DMS114 treated with DMSO at 0.1 percent for 48 hours (cell line): ENCODE measurements at regions not wholly inside any gene's neighbourhood (a gene's known extent, or its start where the extent isn't known, plus 50 kb on each side); places are given as distances from the start of the nearest gene placed in this dataset.
"Not testable (repeated sequence)": the region's sequence is repeated elsewhere in the genome, so short reads cannot be mapped to it uniquely, and the experiment has no call there.

Source experiments
- DNase-seq: peaks from one replicate; lab custom pipeline; 2025; ENCODE audit not compliant: unreplicated experiment; lab: John Stamatoyannopoulos, UW

DNA sequence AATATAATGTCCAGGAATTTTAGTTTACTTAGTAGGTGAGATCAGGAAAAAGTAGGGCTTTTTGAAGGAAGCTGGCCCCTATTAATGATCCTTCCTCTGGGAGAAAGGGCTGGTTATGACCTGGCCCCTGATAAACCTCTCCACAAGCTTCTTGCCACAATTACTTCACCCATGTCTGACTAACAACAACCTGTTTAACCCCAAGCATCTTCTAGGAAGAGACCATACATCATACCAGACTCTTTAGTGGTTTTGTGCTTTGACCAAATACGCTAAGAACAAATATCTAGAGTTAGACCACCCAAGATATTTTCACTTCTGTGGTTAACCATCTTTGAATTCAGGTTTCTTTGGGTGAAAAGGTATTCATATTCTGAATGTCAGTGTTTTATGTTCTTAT is 174.0 kb upstream of the SLC27A6 start:
- no peak for DNase-seq

DNA sequence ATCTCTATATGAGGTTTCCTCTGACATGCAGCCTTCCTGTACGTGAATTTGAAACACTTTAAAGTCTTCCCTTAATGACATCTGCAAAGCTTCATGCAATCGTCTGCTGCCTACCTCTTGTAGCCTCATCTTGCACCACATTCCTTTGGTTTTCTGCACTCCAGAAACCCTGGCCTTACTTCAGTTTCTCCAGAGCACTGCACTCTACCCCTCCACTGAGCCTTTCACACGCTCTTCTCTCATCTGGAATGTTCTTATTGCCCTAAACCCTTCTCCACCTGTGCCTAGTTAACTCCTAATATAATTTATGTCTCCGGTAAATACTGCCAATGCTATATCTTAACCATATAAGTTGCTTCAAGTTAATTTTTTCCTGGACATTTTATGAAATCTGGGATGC is 168.8 kb upstream of the SLC27A6 start:
- DNase-seq, result no peak

- no peak for DNase-seq
Measured at GRCh38 chr5:128798871-128799270, 166.4 kb upstream of the SLC27A6 start.

DNA sequence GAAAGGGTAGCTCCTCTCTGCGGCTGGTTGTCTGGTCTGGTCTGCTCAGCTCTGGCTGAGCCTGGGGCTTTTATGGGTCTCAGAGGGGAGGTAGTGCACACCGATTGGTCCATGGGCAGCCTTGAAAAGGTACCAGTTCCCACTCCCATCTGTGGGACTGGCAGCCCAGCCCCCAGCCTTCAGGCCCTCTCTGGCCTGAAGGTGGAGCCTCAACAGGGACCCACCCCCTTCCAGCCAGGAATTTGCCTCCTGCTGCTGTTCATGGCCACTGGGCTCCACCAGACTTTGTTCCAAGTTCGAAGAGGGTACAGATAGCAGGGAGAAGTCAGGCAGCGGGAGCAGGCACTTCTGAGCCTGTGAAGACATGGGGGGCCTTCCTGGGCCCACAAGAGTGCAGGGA is 165.3 kb upstream of the SLC27A6 start:
- DNase-seq, result no peak

DNA sequence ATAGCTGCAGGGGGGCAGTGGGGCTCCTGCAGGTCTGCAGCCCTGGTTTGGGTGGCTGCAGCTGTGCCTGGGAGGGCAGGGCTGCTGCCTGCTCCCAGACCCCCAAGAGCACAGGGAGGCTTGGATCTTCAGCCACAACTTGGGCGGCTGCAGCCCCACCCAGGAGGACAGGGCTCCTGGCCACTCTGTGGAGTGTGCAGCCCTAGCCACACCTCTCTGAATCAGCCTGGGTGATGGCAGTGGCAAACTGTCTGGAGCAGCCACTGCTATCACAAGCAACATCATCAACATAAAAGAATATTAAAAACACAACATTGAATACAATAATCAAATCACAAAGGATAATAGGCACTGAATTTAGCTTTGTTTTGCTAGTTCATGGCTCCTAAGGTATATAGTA is 164.9 kb upstream of the SLC27A6 start:
- DNase-seq, result no peak

GRCh38 chr5:128813317-128814070 is 151.8 kb upstream of the SLC27A6 start:
- no peak for DNase-seq

DNA sequence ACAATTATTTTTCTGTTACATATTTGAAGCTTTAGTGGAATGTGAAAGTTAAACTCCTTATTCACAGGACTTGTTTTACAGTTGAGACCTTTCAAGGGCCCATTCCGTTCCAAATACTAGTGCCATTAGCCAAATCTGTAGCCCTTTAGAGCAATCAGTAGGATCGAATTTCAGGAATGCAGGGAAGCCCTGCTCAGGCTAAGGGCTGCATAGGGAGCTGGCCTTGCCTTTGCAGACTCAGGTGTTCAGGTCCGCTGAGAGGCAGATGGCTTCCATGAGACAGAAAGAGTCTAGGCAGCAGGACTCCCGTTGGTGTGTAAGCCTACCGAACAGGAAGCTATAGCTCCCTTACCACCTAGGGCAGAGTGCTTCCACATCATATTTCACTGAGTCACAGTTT is 150.1 kb upstream of the SLC27A6 start:
- no peak for DNase-seq

DNA sequence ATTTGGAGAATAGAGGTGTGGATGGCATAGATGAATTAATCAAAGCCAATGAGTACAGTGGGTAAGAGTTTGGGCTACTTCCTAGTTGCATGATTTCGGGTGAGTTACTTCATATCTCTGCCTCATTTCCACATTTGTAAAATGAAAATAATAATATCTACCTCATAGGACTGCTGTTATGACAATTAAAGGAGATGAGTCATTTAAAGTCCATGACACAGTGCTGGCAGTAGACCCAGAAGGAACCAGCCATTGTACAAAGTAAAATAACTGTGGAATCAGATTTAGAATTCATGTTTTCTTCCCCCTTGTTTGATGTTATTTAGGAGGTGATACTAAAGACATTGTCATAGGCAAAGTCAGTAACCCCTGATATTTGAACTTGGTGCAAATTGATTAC is 139.5 kb upstream of the SLC27A6 start:
- DNase-seq, result no peak

DNA sequence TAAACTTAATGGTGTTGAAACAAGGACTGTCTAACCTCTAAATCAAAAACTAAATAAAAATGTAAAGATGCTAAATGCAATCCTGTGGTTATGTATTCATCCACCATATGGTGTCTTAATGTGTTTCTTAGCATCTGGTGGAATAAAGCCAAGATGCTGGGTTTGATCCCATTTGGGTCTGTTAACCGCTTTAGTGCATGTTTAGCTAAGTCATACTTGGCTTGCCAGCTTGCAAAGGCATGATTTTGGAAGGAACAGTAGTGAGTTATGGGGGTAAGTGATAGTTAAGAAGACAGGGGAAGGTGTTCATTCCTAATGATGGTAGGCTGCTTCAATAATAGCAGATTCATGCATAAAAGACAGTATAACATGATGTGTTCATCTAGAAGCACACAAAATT is 139.0 kb upstream of the SLC27A6 start:
- no peak for DNase-seq

DNA sequence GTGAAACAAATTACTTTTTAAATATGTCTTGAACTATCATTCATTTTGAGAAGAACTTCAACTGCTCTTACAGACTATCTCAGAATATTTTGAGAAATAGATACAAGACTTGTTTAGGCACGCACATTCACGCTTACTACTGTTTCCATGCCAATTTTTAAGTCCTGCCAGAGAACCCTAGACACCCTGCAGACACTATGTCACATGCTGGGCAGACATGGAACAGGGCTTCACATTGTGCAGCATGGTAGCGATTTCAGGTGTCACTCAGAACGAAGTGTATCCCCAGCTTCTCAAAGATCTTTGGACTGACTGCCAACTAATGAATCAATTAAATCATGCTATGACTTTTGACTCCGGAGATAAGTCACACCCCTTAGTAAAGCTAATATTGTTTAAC is 128.7 kb upstream of the SLC27A6 start:
- no peak for DNase-seq

DNA sequence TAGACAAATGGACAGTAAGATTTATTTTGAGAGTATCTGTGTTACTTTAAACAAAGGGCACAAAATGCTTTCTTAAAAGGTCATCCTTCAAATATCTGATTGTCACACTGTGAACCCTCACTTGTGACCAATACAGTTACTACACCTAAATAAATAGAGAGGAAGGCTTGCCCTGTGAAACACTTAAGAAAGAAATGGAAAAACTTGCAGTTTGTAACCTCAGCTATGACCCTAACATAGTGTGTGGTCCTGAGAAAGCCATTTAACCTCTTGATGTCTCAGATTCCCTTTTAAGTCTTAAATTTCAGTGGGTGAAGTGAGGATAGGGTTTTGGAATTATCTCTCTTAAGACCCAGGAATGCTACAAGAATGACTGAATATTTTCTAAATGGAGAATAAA is 126.7 kb upstream of the SLC27A6 start:
- no peak for DNase-seq

- no peak for DNase-seq
Measured at GRCh38 chr5:128842241-128842640, 123.0 kb upstream of the SLC27A6 start.

GRCh38 chr5:128844354-128844923 is 120.8 kb upstream of the SLC27A6 start:
- DNase-seq, result peak; percentile 39

- DNase-seq, result no peak
Measured at GRCh38 chr5:128850049-128850448, 115.2 kb upstream of the SLC27A6 start.

DNA sequence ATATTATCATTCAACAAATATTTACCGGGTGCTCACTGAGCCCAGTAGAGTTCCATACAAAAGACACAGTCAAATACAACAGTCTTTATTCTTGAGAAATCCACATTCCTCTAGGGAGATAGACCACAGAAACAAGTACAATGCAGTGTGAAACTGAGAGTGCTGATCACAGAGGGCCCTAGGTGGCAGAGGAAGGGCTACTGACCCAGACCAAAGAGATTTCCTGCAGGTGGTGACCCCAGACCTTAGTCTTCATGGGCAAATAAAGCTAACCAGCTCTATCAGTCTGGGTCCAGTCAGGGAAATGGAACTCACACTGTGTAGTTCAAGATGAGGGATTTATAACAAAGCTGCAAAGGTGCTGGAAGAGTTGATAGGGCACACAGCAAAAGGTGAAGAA is 110.4 kb upstream of the SLC27A6 start:
- DNase-seq, result no peak

GRCh38 chr5:128857076-128857677 is 108.1 kb upstream of the SLC27A6 start:
- DNase-seq, result no peak

GRCh38 chr5:128858995-128859394 is 106.3 kb upstream of the SLC27A6 start:
- DNase-seq, result no peak

- DNase-seq, result not testable (repeated sequence)
Measured at GRCh38 chr5:128861155-128861554, 104.1 kb upstream of the SLC27A6 start.

DNA sequence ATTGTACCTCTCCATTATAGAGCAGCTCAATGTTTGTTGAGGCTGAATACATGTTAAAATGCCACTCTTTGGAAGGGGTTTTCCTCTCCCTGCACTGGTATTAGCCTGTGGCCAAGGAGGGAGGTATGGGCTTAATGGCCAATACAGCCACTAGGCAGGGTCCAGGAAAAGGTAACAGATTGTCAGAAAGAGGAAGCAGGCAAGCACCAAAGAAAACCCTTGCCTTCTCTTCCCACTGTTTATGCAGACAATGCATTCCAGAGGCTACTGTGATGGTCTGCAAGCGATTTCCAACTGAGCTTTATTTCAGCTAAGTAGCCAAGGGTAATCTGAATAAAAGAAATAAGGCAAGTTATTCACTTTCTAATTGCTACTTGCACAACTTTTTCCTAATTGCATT is 95.3 kb upstream of the SLC27A6 start:
- DNase-seq, result no peak

- no peak for DNase-seq
Measured at GRCh38 chr5:128870373-128870772, 94.9 kb upstream of the SLC27A6 start.

- no peak for DNase-seq
Measured at GRCh38 chr5:128870923-128871322, 94.4 kb upstream of the SLC27A6 start.

DNA sequence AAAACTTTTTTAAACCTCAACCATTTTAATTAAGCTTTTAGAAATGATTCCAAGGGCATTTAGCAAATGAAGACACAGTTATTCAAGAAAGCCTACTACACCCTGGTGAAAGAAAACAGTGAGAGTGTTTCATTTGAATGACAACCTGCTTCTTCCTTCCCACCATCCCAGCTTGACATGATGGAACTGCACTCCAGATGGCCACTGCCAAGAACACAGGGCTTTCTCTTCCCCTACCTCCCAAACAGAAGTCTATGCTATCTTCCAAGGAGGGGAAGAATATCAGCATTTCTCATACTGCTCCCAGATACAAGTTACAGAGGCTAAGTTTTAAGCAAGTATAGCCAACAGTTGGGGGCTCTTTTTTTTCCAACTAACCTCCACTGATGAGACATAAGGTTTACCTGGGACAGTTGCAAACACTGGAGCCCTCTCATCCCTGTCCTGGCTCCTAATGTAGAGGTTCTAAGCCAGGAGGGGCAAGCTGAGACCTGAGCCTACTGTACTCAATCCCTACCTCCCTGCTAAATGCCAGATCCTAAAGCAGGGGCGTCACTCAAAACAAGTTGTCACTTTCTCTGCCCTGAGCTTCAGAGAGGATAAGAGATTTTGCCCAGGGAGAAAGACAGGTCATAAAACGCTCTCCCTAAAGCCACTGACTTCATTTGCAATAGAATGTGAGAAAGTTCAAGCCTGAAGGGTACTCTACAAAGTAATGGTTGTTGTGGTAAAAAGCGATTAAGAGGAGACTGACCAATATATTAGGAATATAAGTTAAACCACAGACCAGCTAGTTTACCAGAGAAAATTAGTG is 88.5 kb upstream of the SLC27A6 start:
- no peak for DNase-seq
